Activated B cell treated with CpG ODN at 0.5 μM for 24 hours (primary cell): ENCODE measurements at regions not wholly inside any gene's neighbourhood (a gene's known extent, or its start where the extent isn't known, plus 50 kb on each side); places are given as distances from the start of the nearest gene placed in this dataset.

Experiments
- ATAC-seq: fragments of 200-7000 bp; cut with Tn5 transposase; one replicate; pipeline ENCODE4 v1.10.0; 2021; ENCODE audit warnings: low read depth, mild to moderate bottlenecking, moderate library complexity
- CTCF ChIA-PET: fragments of 350-600 bp; sonication (Branson Sonifier 250); formaldehyde crosslinking; loops from one replicate; lab custom pipeline; 2021; ENCODE audit warnings: antibody characterized with exemption; lab: Charles Lee
- POLR2A ChIA-PET: fragments of 350-600 bp; sonication (Branson Sonifier 250); formaldehyde crosslinking; loops from one replicate; lab custom pipeline; 2021; ENCODE audit warnings: antibody characterized with exemption; lab: Charles Lee
- DNase-seq: peaks from one replicate; pipeline ENCODE4 v3.0.0; 2022
- H3K27ac Mint-ChIP-seq: one replicate; pipeline ENCODE4 v1.8.0; 2020; ENCODE audit warnings: mixed read lengths
- H3K27me3 Mint-ChIP-seq: one replicate; pipeline ENCODE4 v1.8.0; 2021; ENCODE audit warnings: mixed read lengths
- H3K36me3 Mint-ChIP-seq: one replicate; pipeline ENCODE4 v1.8.0; 2021; ENCODE audit warnings: low read depth, mixed read lengths
- H3K4me1 Mint-ChIP-seq: one replicate; pipeline ENCODE4 v1.8.0; 2021; ENCODE audit warnings: mixed read lengths
- H3K4me3 Mint-ChIP-seq: one replicate; pipeline ENCODE4 v1.8.0; 2020; ENCODE audit warnings: mild to moderate bottlenecking, mixed read lengths
- H3K9me3 Mint-ChIP-seq: one replicate; pipeline ENCODE4 v1.8.0; 2020; ENCODE audit warnings: mixed read lengths
- CTCF ChIP-seq: fragments of 200-600 bp; IDR thresholded peaks from one replicate; pipeline ENCODE4 v1.8.0; 2022; ENCODE audit warnings: antibody characterized with exemption, mild to moderate bottlenecking
- intact Hi-C: fragments of 100-400 bp; cut with micrococcal nuclease; formaldehyde crosslinking; loops from one replicate; pipeline ENCODE4 v1.15.1; 2024

- no peaks in the 10 kb centered on the region for H3K36me3 Mint-ChIP-seq
Measured at GRCh38 chr10:78737883-78738856, 330.6 kb upstream of the ZMIZ1 start.

GRCh38 chr10:78738861-78739260, 329.9 kb upstream of the ZMIZ1 start:
- H3K27me3 Mint-ChIP-seq: peaks cover 20% of the 10 kb centered on the region
- CTCF ChIA-PET: no interaction called here
- intact Hi-C loops: no loop called here

More at GRCh38 chr10:78737883-78738856, 330.6 kb upstream of the ZMIZ1 start:
- Mint-ChIP-seq H3K4me1 (no peaks in the 10 kb centered on the region), H3K9me3 (no peaks in the 10 kb centered on the region), H3K27me3 (peaks cover 16% of the 10 kb centered on the region), H3K4me3 (no peak overlapping the region), H3K27ac (no peak overlapping the region)
- intact Hi-C loops: no loop called here
- no peak for DNase-seq
- TF ChIP-seq CTCF: no peak
- POLR2A ChIA-PET: no interaction called here
- CTCF ChIA-PET: no interaction called here
- ATAC-seq: no peak

GRCh38 chr10:78739444-78740053, 329.2 kb upstream of the ZMIZ1 start:
- ATAC-seq: no peak

More at GRCh38 chr10:78738861-78739260, 329.9 kb upstream of the ZMIZ1 start:
- DNase-seq (no peak), ATAC-seq (no peak)
- no peak overlapping the region for H3K27ac Mint-ChIP-seq
- no peaks in the 10 kb centered on the region for H3K4me1 Mint-ChIP-seq
- POLR2A ChIA-PET: no interaction called here
- no peaks in the 10 kb centered on the region for H3K9me3 Mint-ChIP-seq
- H3K4me3 Mint-ChIP-seq: no peak overlapping the region
- no peaks in the 10 kb centered on the region for H3K36me3 Mint-ChIP-seq
- TF ChIP-seq CTCF: no peak

GRCh38 chr10:78740976-78741915, 327.5 kb upstream of the ZMIZ1 start:
- H3K9me3 Mint-ChIP-seq: no peaks in the 10 kb centered on the region
- H3K27me3 Mint-ChIP-seq: peaks cover 22% of the 10 kb centered on the region
- intact Hi-C loops: no loop called here
- ChIA-PET CTCF (no interaction called here), POLR2A (no interaction called here)
- DNase-seq (no peak), ATAC-seq (no peak)
- no peak overlapping the region for H3K4me3 Mint-ChIP-seq
- H3K4me1 Mint-ChIP-seq: no peaks in the 10 kb centered on the region
- H3K36me3 Mint-ChIP-seq: no peaks in the 10 kb centered on the region
- H3K27ac Mint-ChIP-seq: no peak overlapping the region
- TF ChIP-seq CTCF: no peak

More at GRCh38 chr10:78739444-78740053, 329.2 kb upstream of the ZMIZ1 start:
- Mint-ChIP-seq H3K27ac (no peak overlapping the region), H3K4me3 (no peak overlapping the region), H3K9me3 (no peaks in the 10 kb centered on the region), H3K27me3 (peaks cover 24% of the 10 kb centered on the region), H3K4me1 (no peaks in the 10 kb centered on the region), H3K36me3 (no peaks in the 10 kb centered on the region)
- no peak for DNase-seq
- ChIA-PET CTCF (no interaction called here), POLR2A (no interaction called here)
- no peak for TF ChIP-seq CTCF
- intact Hi-C loops: no loop called here
